Astrocyte (in vitro differentiated cells and primary cell): ENCODE measurements at regions not wholly inside any gene's neighbourhood (a gene's known extent, or its start where the extent isn't known, plus 50 kb on each side); places are given as distances from the start of the nearest gene placed in this dataset.

Experiments used
- DNase-seq: peaks from one replicate; pipeline ENCODE4 v3.0.0-alpha.2; 2010; ENCODE audit warnings: low read depth
- FAIRE-seq: peaks from 2 replicates; lab custom pipeline; 2011; peaks lifted over from hg19 to GRCh38; lab: Jason Lieb, UNC
- H2AFZ ChIP-seq: 2 replicates; pipeline ENCODE4 v1.6.0; 2012; ENCODE audit warnings: low read depth, low read length, inconsistent platforms
- H3K27ac ChIP-seq: 2 replicates; pipeline ENCODE4 v1.5.1; 2011; ENCODE audit warnings: low read depth, low read length, inconsistent platforms
- H3K27me3 ChIP-seq: 2 replicates; pipeline ENCODE4 v1.6.0; 2011; ENCODE audit warnings: low read length, inconsistent platforms; ENCODE audit not compliant: insufficient read depth
- H3K36me3 ChIP-seq: 2 replicates; pipeline ENCODE4 v1.5.1; 2011; ENCODE audit warnings: low read length, inconsistent platforms; ENCODE audit not compliant: insufficient read depth
- H3K4me1 ChIP-seq: 2 replicates; pipeline ENCODE4 v1.5.1; 2011; ENCODE audit warnings: low read length, inconsistent platforms; ENCODE audit not compliant: insufficient read depth
- H3K4me2 ChIP-seq: 2 replicates; pipeline ENCODE4 v1.6.0; 2012; ENCODE audit warnings: low read length, inconsistent platforms
- H3K4me3 ChIP-seq: 2 replicates; pipeline ENCODE4 v1.5.1; 2011; ENCODE audit warnings: low read depth, mild to moderate bottlenecking, low read length, inconsistent platforms; ENCODE audit not compliant: insufficient read depth
- H3K79me2 ChIP-seq: 2 replicates; pipeline ENCODE4 v1.6.0; 2012; ENCODE audit warnings: mild to moderate bottlenecking, low read length, inconsistent platforms; ENCODE audit not compliant: insufficient read depth
- H3K9ac ChIP-seq: 2 replicates; pipeline ENCODE4 v1.6.0; 2012; ENCODE audit warnings: mild to moderate bottlenecking, low read length, inconsistent platforms
- H3K9me3 ChIP-seq: 2 replicates; pipeline ENCODE4 v1.5.1; 2012; ENCODE audit warnings: low read depth, mild to moderate bottlenecking, low read length, inconsistent platforms; ENCODE audit not compliant: insufficient read depth
- H4K20me1 ChIP-seq: 2 replicates; pipeline ENCODE4 v1.6.0; 2012; ENCODE audit warnings: low read length, inconsistent platforms; ENCODE audit not compliant: insufficient read depth
- H3K27ac Mint-ChIP-seq: one replicate; pipeline ENCODE4 v1.8.0; 2021; ENCODE audit warnings: mild to moderate bottlenecking, mixed read lengths; ENCODE audit not compliant: unreplicated experiment
- H3K27me3 Mint-ChIP-seq: one replicate; pipeline ENCODE4 v1.8.0; 2021; ENCODE audit warnings: low read depth, mixed read lengths; ENCODE audit not compliant: unreplicated experiment
- H3K36me3 Mint-ChIP-seq: one replicate; pipeline ENCODE4 v1.8.0; 2021; ENCODE audit warnings: low read depth, mixed read lengths; ENCODE audit not compliant: unreplicated experiment
- H3K4me1 Mint-ChIP-seq: one replicate; pipeline ENCODE4 v1.8.0; 2021; ENCODE audit warnings: low read depth, mixed read lengths; ENCODE audit not compliant: unreplicated experiment
- H3K4me3 Mint-ChIP-seq: one replicate; pipeline ENCODE4 v1.8.0; 2021; ENCODE audit warnings: mild to moderate bottlenecking, moderate library complexity, mixed read lengths; ENCODE audit not compliant: unreplicated experiment
- H3K9me3 Mint-ChIP-seq: one replicate; pipeline ENCODE4 v1.8.0; 2021; ENCODE audit warnings: mild to moderate bottlenecking, mixed read lengths; ENCODE audit not compliant: unreplicated experiment
- CTCF ChIP-seq: IDR thresholded peaks from 2 replicates; pipeline ENCODE4 v1.5.1; 2011; ENCODE audit warnings: low read depth, mild to moderate bottlenecking, inconsistent platforms, low read length, moderate library complexity; ENCODE audit not compliant: insufficient read depth
- EZH2 ChIP-seq: IDR thresholded peaks from 2 replicates; pipeline ENCODE4 v1.6.1; 2012; ENCODE audit warnings: mild to moderate bottlenecking, low read length, inconsistent platforms; ENCODE audit not compliant: insufficient read depth

DNA sequence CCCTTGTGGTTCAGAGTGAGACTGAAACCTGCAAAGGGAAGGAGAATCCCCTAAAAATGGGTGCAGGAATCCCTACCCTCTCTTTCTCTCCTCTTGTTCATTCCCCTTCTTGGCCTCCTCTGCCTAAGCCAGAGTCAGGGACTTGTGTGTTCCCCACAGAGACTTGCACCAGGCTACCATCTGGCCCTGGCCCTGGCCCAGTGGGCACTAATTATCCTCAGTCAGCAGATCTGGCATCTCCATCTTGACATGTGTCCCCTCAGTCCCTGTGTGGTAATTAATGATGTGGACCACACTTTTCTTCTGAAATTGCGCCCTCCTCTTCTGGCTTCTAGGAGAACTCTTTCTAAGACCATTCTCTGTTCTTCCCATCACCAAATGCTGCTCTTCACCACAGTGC is 354.4 kb downstream of the SETD4 start:
- Mint-ChIP-seq H3K27me3 (peaks cover 19% of the 10 kb centered on the region), H3K36me3 (no peaks in the 10 kb centered on the region), H3K27ac (no peak overlapping the region), H3K4me1 (no peaks in the 10 kb centered on the region), H3K4me3 (no peak overlapping the region), H3K9me3 (peaks cover 6% of the 10 kb centered on the region)
- Histone ChIP-seq H3K9me3 (no peaks in the 10 kb centered on the region), H4K20me1 (no peaks in the 10 kb centered on the region), H3K27me3 (peaks cover 20% of the 10 kb centered on the region), H3K4me1 (no peaks in the 10 kb centered on the region), H3K36me3 (no peaks in the 10 kb centered on the region), H3K9ac (no peak overlapping the region), H3K4me3 (no peak overlapping the region), H3K79me2 (no peaks in the 10 kb centered on the region), H3K27ac (no peak overlapping the region), H2AFZ (no peak overlapping the region), H3K4me2 (no peak overlapping the region)
- FAIRE-seq, result no peak
- TF ChIP-seq CTCF (no peak), EZH2 (no peak)
- no peak for DNase-seq

GRCh38 chr21:35705237-35705887 is 355.0 kb downstream of the SETD4 start:
- H3K4me1 Mint-ChIP-seq, result no peaks in the 10 kb centered on the region

More at GRCh38 chr21:35705237-35705887, 355.0 kb downstream of the SETD4 start:
- Mint-ChIP-seq H3K27me3 (peaks cover 19% of the 10 kb centered on the region), H3K36me3 (no peaks in the 10 kb centered on the region), H3K9me3 (peaks cover 4% of the 10 kb centered on the region), H3K27ac (no peak overlapping the region), H3K4me3 (no peak overlapping the region)
- Histone ChIP-seq H2AFZ (no peak overlapping the region), H3K27ac (no peak overlapping the region), H3K27me3 (peaks cover 20% of the 10 kb centered on the region), H3K4me2 (no peak overlapping the region), H3K9me3 (no peaks in the 10 kb centered on the region), H3K4me3 (no peak overlapping the region), H3K79me2 (no peaks in the 10 kb centered on the region), H3K9ac (no peak overlapping the region), H3K4me1 (no peaks in the 10 kb centered on the region), H4K20me1 (no peaks in the 10 kb centered on the region), H3K36me3 (no peaks in the 10 kb centered on the region)
- DNase-seq (no peak), FAIRE-seq (no peak)
- no peak for TF ChIP-seq CTCF
